GM23248 (cell line): ENCODE measurements at regions not wholly inside any gene's neighbourhood (a gene's known extent, or its start where the extent isn't known, plus 50 kb on each side); places are given as distances from the start of the nearest gene placed in this dataset.

Experiments used
- DNase-seq: peaks from one replicate; pipeline ENCODE4 v3.0.0-alpha.2; 2015
- H2AFZ ChIP-seq: fragments of 200-600 bp; sonication (generic); 2 replicates; pipeline ENCODE4 v1.6.1; 2016; ENCODE audit warnings: antibody characterized with exemption
- H3F3A ChIP-seq: fragments of 200-600 bp; sonication (generic); 2 replicates; pipeline ENCODE4 v1.6.1; 2016; ENCODE audit warnings: mild to moderate bottlenecking, antibody characterized with exemption, mixed run types; ENCODE audit not compliant: insufficient read depth
- H3K27ac ChIP-seq: fragments of 200-600 bp; sonication (generic); 2 replicates; pipeline ENCODE4 v1.5.1; 2016; ENCODE audit warnings: mild to moderate bottlenecking
- H3K27me3 ChIP-seq: fragments of 200-600 bp; sonication (generic); replicated peaks from 2 replicates; pipeline ENCODE4 v1.6.1; 2016; ENCODE audit warnings: mild to moderate bottlenecking; ENCODE audit not compliant: insufficient read depth
- H3K36me3 ChIP-seq: fragments of 200-600 bp; sonication (generic); 2 replicates; pipeline ENCODE4 v1.6.1; 2016; ENCODE audit warnings: low read depth, mild to moderate bottlenecking
- H3K4me1 ChIP-seq: fragments of 200-600 bp; sonication (generic); 2 replicates; pipeline ENCODE4 v1.6.1; 2016; ENCODE audit warnings: mild to moderate bottlenecking; ENCODE audit not compliant: insufficient read depth
- H3K4me2 ChIP-seq: fragments of 200-600 bp; sonication (generic); one replicate; pipeline ENCODE4 v1.6.1; 2016; ENCODE audit warnings: mild to moderate bottlenecking; ENCODE audit not compliant: unreplicated experiment
- H3K4me3 ChIP-seq: fragments of 200-600 bp; sonication (generic); 2 replicates; pipeline ENCODE4 v1.5.1; 2016; ENCODE audit warnings: mild to moderate bottlenecking
- H3K79me2 ChIP-seq: fragments of 200-600 bp; sonication (generic); 2 replicates; pipeline ENCODE4 v1.6.1; 2016; ENCODE audit warnings: mild to moderate bottlenecking; ENCODE audit not compliant: insufficient read depth
- H3K9ac ChIP-seq: fragments of 200-600 bp; sonication (generic); 2 replicates; pipeline ENCODE4 v1.6.1; 2016; ENCODE audit warnings: mild to moderate bottlenecking
- H3K9me2 ChIP-seq: fragments of 200-600 bp; sonication (generic); 2 replicates; pipeline ENCODE4 v1.6.1; 2016; ENCODE audit warnings: mixed run types, mild to moderate bottlenecking, moderate library complexity; ENCODE audit not compliant: insufficient read depth
- H3K9me3 ChIP-seq: fragments of 200-600 bp; sonication (generic); one replicate; pipeline ENCODE4 v1.6.1; 2017; ENCODE audit warnings: low read depth
- H4K20me1 ChIP-seq: fragments of 200-600 bp; sonication (generic); 2 replicates; pipeline ENCODE4 v1.6.0; 2016; ENCODE audit not compliant: insufficient read depth
- EZH2 ChIP-seq: fragments of 200-600 bp; sonication (generic); IDR thresholded peaks from 2 replicates; pipeline ENCODE4 v1.6.1; 2018; ENCODE audit warnings: antibody characterized with exemption, mild to moderate bottlenecking; ENCODE audit not compliant: insufficient read depth, poor library complexity, severe bottlenecking
- EZH2phosphoT487 ChIP-seq: fragments of 200-600 bp; sonication (generic); IDR thresholded peaks from 2 replicates; pipeline ENCODE4 v1.6.1; 2018; ENCODE audit warnings: antibody characterized with exemption, moderate library complexity, mild to moderate bottlenecking, low read depth; ENCODE audit not compliant: insufficient read depth
- WGBS, 2 experiments: methylation state at CpG; one replicate each; pipeline ENCODE4 v1.1.6; 2015 to 2017; ENCODE audit warnings: low lambda C conversion rate in 2 of 2, low coverage in 1 of 2; ENCODE audit errors: missing lambda C conversion rate in 2 of 2; 5-methylcytosine and 5-hydroxymethylcytosine counted together
- in situ Hi-C: fragments of 300-500 bp; cut with MboI; formaldehyde crosslinking; loops from 2 replicates; pipeline ENCODE4 v1.15.0; 2020

GRCh38 chr15:27623560-27624305 is 475.4 kb downstream of the OCA2 start:
- no peaks in the 10 kb centered on the region for H3K27me3 ChIP-seq
- H3K27ac ChIP-seq = no peak overlapping the region
- no peaks in the 10 kb centered on the region for H3K9me2 ChIP-seq
- peaks cover 2% of the 10 kb centered on the region for H3K9me3 ChIP-seq
- H3F3A ChIP-seq = no peaks in the 10 kb centered on the region
- H3K79me2 ChIP-seq = no peaks in the 10 kb centered on the region
- no peak overlapping the region for H3K4me2 ChIP-seq
- in situ Hi-C loops = no loop called here
- H2AFZ ChIP-seq = no peak overlapping the region
- H3K4me3 ChIP-seq = no peak overlapping the region
- no peaks in the 10 kb centered on the region for H3K36me3 ChIP-seq
- 35 to 37% methylated on average over 9 of the region's 9 CpGs for WGBS, 2 experiments
- no peaks in the 10 kb centered on the region for H3K4me1 ChIP-seq
- DNase-seq = no peak
- TF ChIP-seq EZH2phosphoT487 (no peak), EZH2 (no peak)
- no peaks in the 10 kb centered on the region for H4K20me1 ChIP-seq
- H3K9ac ChIP-seq = no peak overlapping the region

DNA sequence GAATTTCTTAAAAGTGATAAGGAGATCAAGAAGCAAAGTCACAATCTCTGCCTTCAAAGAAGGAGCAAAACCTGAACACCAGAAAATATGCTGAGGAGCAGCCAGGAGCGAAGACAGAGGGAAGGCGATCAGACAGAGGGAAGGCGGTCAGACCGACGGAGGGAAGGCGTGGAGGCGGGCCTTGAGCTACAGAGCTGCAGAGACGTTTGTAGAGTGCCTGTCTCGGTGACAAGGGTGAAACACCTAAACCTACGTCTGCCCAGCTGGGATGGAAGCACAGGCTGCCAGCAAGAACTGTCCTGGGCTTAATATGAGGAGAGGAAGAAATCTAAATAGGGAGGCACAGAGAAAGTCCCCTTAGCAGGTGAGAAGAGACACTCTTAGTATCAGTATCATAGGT is 476.0 kb downstream of the OCA2 start:
- no peaks in the 10 kb centered on the region for H3K4me1 ChIP-seq
- no peak overlapping the region for H2AFZ ChIP-seq
- TF ChIP-seq EZH2phosphoT487 = no peak
- no peak for TF ChIP-seq EZH2
- no peaks in the 10 kb centered on the region for H3K79me2 ChIP-seq
- H3K27me3 ChIP-seq = no peaks in the 10 kb centered on the region
- in situ Hi-C loops = no loop called here
- no peak overlapping the region for H3K4me2 ChIP-seq
- no peaks in the 10 kb centered on the region for H4K20me1 ChIP-seq
- 26 to 29% methylated on average over 10 of the region's 10 CpGs for WGBS, 2 experiments
- H3K9me3 ChIP-seq = peaks cover 2% of the 10 kb centered on the region
- no peak overlapping the region for H3K9ac ChIP-seq
- H3K27ac ChIP-seq = no peak overlapping the region
- no peaks in the 10 kb centered on the region for H3K9me2 ChIP-seq
- no peaks in the 10 kb centered on the region for H3K36me3 ChIP-seq
- no peaks in the 10 kb centered on the region for H3F3A ChIP-seq
- no peak for DNase-seq
- no peak overlapping the region for H3K4me3 ChIP-seq

GRCh38 chr15:27622371-27622770 is 476.7 kb downstream of the OCA2 start:
- Histone ChIP-seq H3K4me2 (no peak overlapping the region), H4K20me1 (no peaks in the 10 kb centered on the region), H3K9me2 (no peaks in the 10 kb centered on the region), H2AFZ (no peak overlapping the region), H3K9me3 (peaks cover 2% of the 10 kb centered on the region), H3K4me3 (no peak overlapping the region), H3F3A (no peaks in the 10 kb centered on the region), H3K27me3 (no peaks in the 10 kb centered on the region), H3K27ac (no peak overlapping the region), H3K36me3 (no peaks in the 10 kb centered on the region), H3K4me1 (no peaks in the 10 kb centered on the region), H3K9ac (no peak overlapping the region), H3K79me2 (no peaks in the 10 kb centered on the region)
- no peak for DNase-seq
- in situ Hi-C loops = no loop called here
- TF ChIP-seq EZH2phosphoT487 (no peak), EZH2 (no peak)

DNA sequence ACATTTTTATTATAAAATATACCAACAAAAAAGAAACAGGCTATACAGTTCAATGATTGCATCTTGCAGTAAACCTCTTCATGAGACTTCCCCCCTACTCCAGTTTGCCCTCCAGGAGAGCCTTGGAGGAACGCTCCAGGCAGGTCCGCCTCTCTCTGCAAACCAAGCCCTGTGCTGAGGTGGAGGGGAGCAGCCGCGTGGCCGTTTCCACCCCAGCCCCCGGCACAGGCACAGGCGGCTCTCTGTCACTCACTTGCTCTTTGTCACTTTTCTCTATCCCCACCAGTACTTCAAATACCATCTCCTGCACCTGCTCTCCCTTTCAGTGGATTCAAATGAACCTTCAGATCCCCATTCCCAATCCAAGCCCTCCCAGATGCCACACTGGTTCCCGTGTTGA is 479.9 kb downstream of the OCA2 start:
- no peak for DNase-seq
- no peaks in the 10 kb centered on the region for H3K27me3 ChIP-seq
- H3K4me2 ChIP-seq = no peak overlapping the region
- 37 to 42% methylated on average over 7 to 8 of the region's 8 CpGs for WGBS, 2 experiments
- no peak overlapping the region for H3K4me3 ChIP-seq
- no peak overlapping the region for H3K27ac ChIP-seq
- H3K9me2 ChIP-seq = no peaks in the 10 kb centered on the region
- no peaks in the 10 kb centered on the region for H4K20me1 ChIP-seq
- no peaks in the 10 kb centered on the region for H3K9me3 ChIP-seq
- in situ Hi-C loops = no loop called here
- no peak overlapping the region for H3K9ac ChIP-seq
- TF ChIP-seq EZH2phosphoT487 (no peak), EZH2 (no peak)
- H2AFZ ChIP-seq = no peak overlapping the region
- H3K4me1 ChIP-seq = no peaks in the 10 kb centered on the region
- H3K36me3 ChIP-seq = no peaks in the 10 kb centered on the region
- no peaks in the 10 kb centered on the region for H3K79me2 ChIP-seq
- no peaks in the 10 kb centered on the region for H3F3A ChIP-seq

- H3K27ac ChIP-seq = no peak overlapping the region
- TF ChIP-seq EZH2 = no peak
- no peak for TF ChIP-seq EZH2phosphoT487
- H3K27me3 ChIP-seq = no peaks in the 10 kb centered on the region
- no peaks in the 10 kb centered on the region for H4K20me1 ChIP-seq
- H3K4me1 ChIP-seq = no peaks in the 10 kb centered on the region
- no peaks in the 10 kb centered on the region for H3F3A ChIP-seq
- H3K4me3 ChIP-seq = no peak overlapping the region
- in situ Hi-C loops = no loop called here
- H2AFZ ChIP-seq = no peak overlapping the region
- H3K4me2 ChIP-seq = no peak overlapping the region
- H3K9me2 ChIP-seq = no peaks in the 10 kb centered on the region
- no peaks in the 10 kb centered on the region for H3K79me2 ChIP-seq
- WGBS, 2 experiments = 0 to 2% methylated on average over 3 of the region's 3 CpGs
- H3K9ac ChIP-seq = no peak overlapping the region
- no peak for DNase-seq
- no peaks in the 10 kb centered on the region for H3K36me3 ChIP-seq
- H3K9me3 ChIP-seq = no peaks in the 10 kb centered on the region
These were observed 482.1 kb downstream of the OCA2 start for GRCh38 chr15:27617013-27617412.
